Ramos (cell line): ENCODE measurements at regions not wholly inside any gene's neighbourhood (a gene's known extent, or its start where the extent isn't known, plus 50 kb on each side); places are given as distances from the start of the nearest gene placed in this dataset.

Experiments
- in situ Hi-C: fragments of 300-500 bp; cut with MboI; formaldehyde crosslinking; loops from one replicate; pipeline ENCODE4 v1.14.3; 2022; ENCODE audit warnings: low sequenced_read_pairs; ENCODE audit not compliant: unreplicated experiment

DNA sequence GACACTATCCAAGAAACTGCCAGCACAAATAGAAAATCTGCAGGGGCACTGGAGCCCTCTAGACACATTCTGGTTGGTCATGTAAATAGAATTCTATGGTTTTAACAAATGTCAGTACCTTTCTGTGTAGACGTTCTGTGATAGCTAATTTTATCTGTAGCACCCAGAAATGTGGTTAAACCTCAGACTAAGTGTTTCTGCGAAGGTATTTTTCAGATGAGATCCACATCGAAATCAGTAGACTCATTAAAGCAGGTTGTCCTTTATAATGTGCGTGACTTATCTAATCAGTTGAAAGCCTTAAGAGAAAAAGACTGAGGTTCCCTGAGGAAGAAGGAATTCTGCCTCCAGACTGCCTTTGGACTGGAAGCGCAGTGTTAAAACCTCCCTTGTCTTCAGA lies 922.9 kb downstream of the EFNB2 start:
- in situ Hi-C loops: no loop called here

DNA sequence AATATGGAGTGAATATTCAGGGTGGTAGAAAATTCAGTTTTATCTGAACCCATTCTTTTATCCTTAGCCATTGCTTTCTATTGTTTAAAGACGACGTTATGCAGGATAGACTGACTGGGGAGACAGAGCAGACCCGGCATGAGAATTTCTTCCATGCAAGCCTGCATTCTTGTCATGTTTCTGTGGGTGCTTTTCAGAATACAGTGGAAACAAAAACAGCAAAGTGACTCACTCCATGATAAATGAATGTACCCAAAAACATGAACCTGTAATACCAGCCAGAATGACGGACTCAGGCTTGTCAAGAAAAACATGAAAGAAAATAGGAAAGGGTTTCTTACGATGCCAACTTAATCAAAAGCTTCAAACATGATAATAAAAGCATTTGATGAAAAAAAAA lies 924.0 kb downstream of the EFNB2 start:
- in situ Hi-C loops: no loop called here

DNA sequence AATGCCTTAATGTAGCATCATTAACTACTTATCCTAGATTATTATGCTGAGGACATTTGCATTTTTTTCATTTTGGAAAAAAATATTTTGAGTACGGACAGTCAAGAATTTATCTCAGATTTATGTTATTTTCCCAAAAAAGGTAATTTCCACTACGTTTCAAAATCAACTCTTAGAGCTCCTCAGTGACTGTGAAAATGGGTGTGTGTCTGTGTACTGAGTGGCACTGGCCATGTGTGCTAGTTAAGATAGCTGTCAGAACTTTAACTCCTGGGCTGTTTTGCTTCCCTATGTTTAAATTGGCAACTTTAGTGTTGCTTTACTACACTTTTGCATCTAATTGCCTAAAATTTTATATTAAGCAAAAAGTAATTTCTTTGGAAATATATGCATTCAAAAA lies 927.4 kb downstream of the EFNB2 start:
- in situ Hi-C loops: no loop called here

DNA sequence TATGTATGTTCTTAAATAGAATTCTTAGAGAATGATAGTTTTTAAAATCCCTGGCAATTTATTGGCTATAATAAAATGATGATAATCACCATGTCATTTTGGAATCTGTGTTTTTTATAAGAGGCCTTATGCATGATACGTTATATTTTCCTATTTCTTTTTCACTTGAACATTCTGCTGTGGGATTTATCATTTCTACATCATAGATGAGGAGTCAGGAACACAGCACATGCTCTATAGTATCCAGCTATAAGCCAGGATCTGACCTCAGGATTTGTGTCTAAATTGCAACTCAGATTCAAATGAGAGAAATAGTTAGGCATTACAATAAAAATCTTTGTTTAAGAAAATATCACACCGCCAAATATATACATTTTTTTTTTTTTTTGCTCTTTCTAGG lies 928.0 kb downstream of the EFNB2 start:
- in situ Hi-C loops: no loop called here

DNA sequence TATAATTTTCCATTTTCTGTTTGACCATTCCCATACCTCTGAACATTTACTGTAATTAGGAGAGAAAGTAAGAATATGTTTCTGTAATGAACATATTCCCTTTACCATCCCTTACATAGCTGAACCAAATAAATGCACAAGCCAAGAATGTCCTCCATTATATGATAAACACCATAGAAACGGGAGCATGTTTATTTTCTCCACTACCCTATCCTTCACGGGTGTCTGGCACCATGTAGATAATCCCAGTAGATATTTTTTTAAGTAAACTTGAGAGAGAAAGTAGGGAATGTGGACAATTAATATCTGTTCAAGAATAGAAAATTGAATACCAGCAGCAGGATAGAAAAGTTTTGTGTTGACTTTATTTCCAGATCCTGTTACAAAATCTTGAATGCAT lies 928.4 kb downstream of the EFNB2 start:
- in situ Hi-C loops: no loop called here

DNA sequence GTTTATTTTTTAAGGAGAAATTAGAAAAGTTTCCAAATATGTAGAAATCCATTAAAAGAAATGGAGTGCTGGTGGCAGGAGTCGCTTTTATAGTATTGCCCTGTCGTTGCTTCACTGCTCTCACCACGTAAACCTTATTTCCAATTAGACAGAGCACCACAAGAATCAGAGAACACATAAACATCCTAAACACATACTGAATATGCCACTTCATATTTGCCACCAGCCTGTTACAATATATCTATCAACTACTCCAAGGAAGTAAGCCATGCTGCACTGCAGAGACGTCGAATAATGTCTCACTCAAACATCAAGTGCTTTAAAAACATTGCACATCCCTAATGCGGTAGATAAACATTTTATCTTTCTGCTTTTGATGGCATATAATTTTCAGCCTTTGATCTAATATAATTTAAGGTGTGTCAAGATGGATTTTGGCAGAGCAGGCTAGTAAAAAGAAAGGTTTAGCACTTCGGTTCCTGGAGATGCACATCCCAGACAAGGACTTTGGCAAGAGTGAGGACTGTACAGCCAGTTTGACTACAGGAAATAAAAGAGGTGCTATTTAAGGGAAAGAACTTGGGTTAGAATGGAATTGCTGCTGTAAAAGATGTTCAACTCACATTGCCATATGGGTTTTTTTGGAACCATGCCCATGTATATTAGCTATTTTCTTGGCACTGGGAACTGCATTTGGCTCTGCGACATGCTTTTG lies 932.3 kb downstream of the EFNB2 start:
- in situ Hi-C loops: no loop called here

DNA sequence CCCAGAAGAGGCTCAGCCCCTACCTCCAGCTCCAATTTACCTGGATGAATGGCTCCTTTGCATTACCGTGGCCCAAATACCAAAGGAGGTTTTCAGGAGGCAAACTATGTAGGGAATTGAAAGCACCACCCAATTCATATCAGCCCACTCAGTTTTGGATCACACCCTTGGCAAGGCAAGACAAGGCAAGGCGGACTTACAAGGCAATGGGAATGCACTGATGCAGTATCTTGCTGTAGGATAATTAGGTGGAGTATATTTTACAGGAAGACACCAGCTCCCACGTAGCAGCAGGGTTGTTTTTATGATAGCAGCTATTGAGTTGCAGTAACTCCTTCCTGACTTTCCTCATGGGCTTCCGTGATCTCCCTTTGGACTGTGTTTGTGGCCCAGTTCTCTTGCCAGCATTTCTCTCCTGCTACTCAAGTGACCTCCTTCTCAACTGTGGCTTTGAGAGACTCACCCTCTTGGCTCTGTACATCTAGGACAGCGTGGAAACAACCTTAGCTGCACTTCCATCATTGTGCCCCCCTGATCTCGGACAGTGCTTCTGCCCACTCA lies 935.9 kb downstream of the EFNB2 start:
- in situ Hi-C loops: no loop called here

DNA sequence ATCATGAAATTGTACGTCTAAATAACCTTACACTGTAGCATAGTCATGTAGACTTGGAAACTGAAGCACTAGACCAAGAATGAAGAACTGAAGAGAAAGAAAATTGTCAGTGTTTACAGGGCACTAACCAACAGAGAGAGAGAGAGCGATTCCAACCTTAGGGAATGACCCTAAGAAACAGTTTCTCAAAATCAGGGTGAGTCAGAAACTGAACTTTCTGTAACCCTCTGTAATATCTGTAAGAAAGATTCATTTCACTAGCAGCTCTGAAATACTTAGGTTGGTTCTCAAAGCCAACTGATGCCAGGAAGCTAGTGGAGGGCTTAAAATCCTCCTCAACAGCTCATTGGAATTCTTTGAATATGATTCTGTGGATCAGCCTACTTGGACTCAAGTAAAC lies 936.9 kb downstream of the EFNB2 start:
- in situ Hi-C loops: no loop called here

DNA sequence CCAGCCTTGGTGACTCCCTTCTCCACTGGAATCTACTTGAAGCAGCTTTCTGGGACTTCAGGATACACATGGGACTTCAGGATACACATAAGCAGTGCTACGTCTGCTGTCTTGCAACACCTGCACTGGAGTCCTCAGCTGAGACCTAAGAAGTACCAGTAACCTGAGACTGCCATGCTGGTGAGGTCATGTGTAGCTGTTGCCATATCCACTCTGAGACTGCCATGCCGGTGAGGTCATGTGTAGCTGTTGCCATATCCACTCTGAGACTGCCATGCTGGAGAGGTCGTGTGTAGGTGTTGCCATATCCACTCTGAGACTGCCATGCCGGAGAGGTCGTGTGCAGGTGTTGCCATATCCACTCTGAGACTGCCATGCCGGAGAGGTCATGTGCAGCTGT lies 937.9 kb downstream of the EFNB2 start:
- in situ Hi-C loops: no loop called here

DNA sequence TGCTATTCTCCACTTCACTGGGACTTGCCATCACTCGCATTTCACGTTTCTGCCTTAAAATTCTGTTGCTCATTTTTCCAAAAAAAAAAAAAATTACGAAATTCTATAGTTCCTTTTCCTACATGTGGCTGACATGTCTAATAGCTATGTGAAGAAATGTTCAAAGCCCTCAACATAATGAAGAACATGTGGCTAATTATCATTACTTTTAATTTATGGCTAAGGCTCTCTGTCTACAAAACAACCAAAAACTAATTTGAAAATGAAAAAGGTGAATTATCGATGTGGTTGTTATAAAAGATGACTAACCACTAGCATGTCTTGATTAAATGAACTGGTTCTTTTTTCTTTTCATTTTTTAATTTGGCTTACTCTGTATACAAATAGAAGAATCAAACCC lies 940.0 kb downstream of the EFNB2 start:
- in situ Hi-C loops: no loop called here

DNA sequence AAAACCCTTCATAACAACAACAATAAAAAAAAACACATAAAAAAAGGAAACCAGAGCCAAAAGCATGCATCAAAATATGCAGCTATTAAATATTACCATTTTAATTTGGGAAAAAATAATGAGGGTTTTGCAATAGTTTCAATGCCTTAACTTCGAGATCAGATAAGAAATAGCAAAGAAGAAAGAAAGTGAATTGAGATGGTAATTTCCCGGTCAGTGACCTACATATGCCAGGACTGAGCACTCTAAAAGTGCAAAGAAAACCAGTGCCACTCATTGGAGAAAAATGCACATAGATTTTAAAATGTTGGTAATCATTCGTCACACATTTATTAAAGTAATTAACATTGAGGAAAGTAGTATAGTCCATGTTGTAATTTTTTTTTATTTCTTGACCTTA lies 944.2 kb downstream of the EFNB2 start:
- in situ Hi-C loops: no loop called here

DNA sequence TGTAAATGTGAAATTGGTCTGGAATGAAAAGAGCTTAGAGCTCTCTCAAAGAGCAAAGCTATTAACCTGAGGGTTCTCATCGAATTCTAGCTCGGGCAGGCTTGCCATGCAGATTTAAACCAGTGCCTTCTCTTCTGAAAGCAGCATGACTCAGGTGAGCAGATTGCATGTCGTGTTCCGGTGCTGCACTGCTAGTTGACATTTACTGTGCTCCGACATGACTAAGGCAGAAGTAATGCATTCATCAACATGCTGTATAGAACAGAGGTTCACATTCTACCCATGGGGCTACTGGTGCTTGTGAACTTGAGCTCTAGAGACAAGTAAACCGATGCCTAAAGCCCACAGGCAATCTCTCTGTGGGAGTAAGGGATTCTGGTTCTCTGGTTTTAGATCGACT lies 947.7 kb downstream of the EFNB2 start:
- in situ Hi-C loops: no loop called here

DNA sequence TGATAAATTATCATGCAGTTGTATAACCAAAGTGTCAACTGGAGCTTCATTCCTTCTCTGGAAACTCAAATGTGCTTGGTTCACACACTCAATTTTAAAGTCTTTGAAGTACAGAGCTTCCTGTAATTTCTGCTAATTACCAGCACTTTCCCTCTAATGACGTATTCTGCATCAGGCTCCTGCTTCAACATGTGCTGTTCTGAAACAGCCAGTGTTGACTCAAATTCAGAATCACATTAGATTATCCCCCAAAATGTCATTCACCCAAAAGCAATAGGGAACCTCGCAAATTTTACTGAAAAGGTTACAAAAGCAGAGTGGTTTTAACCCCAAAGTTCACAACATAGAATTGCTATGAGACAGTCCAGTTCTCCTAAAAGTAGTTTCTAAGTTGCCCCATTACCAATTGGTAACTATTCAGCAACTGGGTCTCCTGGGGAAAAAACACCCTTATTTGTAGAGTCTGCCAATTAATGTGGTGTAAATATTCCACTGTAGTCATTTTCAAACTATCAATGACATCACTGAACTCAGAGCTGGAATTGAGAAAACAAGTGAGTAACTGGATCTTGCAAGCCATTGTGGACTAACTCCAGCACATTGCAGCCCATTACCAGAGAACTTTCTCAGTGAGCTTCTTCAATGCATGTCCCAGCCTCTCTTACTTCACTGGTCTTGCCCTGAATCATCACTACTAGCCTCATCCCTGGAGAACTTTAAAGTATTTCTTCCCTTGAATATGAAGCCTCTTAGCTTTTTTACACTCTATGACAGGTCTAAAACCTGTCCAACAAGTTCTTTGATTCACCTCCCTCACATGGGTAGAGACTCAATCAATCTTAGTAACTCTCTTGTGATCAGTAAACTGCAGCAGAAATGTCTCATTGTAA lies 955.4 kb downstream of the EFNB2 start:
- in situ Hi-C loops: no loop called here

DNA sequence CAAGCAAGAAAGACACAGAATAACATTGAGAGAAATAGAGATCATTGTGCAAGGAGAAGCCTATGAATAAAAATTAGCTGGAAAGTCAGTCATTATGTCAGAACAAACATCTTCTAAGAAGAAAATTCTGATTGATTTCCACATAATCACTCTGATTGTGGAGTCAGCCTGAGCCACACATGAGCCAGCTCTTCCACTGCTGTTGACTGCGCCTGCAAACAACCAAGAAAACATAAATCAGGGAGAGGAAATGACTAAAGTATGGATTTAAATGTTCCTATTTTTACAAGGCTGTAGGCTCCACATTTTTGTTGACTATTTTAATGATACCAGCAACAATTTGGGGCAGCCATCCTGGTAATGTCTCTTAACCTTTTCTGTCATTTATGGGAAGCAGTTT lies 962.3 kb downstream of the EFNB2 start:
- in situ Hi-C loops: no loop called here

DNA sequence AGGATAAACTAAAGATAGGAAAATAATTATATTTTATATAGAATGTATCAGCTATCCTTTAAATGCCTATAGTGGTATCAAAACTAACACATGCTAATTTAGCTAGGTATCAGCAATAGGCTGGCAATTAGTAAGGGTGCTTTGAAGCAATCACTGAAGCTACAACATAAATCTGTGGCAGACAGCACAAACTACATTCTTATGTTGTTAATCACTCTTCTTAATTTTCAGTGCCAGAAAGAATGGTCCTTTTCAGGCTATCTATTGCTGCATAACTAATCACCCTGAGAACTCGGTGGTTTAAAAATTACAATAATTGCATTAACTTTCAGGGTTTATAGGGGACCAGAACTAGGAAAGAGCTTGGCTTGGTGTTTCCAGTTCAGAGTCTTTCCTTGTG lies 963.1 kb downstream of the EFNB2 start:
- in situ Hi-C loops: no loop called here

DNA sequence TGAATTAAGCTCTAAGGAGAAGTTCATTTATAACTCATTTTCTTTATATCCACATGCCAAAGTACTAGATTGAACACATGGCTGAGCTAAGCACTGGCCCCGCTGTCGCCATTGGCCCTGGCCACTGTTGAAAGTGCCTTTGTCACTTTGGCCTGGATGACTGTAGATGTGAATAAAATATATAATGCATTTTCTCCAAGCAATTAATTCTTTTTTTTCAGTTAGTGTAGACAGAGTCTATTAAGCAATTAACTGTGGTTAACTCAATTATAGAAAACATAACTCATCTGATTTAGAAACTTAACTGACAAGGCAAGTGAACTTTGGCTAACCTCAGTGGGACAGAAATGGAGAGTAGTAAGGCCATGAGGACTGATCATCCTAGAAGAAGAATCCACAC lies 965.6 kb downstream of the EFNB2 start:
- in situ Hi-C loops: no loop called here

DNA sequence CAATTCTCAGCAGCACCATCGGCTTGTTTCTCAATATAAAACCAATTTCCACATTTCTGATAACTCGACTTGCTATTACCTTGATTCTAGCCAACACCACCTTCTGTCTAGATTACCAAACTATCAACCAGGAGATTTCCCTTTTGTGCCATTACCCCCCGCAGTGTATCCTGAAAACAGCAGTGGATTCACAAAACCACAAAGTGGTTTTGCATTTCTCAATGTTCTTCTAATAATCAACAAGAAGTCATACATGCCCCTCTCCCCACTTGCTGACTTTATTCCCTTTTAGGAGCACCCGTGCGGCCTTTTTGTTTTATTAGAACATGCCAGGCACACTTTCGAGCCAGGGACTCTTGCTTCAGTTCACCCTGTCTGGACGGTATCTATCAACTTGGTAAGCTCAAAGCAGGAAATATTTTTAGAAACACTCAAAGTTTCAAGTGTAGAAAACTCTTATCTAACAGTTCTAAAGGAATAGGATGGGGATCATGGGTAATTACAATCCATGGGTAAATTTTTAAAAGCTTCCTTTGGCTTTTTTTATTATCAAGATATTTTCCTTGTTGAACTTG lies 967.4 kb downstream of the EFNB2 start:
- in situ Hi-C loops: no loop called here

DNA sequence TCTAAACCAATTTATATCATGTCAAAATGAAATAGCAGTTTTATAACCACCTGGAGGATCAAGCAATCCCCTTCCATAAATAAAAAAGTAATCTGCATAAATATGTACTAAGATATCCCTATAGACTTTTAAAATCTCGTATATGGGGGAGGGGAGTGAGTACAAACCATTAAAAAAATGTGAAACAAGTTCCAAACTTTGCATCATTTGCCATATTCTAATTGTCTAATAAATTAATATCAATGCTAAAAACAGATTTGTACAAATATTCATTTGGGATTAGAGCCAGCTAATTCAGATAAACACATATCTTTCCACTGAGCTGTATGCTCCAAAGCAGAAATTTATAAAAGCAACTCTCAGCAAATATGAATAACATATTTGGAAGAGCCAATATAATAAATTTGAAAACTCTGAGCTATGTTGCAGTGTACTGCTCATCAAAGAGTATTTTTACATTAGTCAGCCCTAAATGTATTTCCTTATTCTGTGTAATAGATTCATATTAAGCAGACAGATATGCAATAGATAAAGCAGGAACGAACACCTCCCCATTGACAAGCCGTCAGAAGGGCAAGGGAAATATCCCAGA lies 970.2 kb downstream of the EFNB2 start:
- in situ Hi-C loops: no loop called here

DNA sequence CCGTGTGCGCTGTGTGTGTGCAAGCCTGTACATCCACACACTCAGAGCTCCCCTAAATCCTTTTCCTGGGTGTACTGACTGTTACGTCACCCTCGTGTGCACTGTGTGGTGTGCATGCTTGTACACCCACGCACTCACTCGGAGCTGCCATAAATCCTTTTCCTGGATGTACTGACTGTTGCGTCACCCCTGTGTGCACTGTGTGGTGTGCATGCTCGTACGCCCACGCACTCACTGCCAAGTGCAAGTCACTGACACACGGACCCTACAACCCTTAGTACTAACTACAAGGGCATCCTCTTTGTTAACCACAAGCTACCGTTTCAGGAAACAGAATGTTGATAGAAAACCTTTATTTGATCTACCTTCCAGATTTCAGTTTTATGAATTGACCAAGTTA lies 983.4 kb downstream of the EFNB2 start:
- in situ Hi-C loops: no loop called here

DNA sequence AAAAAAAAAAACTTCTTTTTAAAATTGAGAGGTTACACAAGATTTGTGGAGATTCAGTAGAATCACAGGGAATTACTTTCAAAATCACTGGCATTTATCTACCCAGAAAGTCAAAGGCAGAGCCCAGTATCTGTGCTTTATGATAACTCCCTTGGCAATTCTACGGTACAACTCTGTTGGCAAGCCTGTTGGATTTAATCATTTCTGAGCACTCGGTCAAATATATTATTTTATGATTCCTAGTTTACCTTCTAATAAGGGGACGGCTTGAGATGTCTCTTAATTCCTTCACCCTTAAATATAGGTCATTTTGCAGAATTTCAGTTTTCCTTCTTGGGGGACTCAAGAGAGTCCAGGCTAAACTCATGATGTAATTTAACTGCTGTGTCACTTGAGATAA lies 987.6 kb downstream of the EFNB2 start:
- in situ Hi-C loops: no loop called here

DNA sequence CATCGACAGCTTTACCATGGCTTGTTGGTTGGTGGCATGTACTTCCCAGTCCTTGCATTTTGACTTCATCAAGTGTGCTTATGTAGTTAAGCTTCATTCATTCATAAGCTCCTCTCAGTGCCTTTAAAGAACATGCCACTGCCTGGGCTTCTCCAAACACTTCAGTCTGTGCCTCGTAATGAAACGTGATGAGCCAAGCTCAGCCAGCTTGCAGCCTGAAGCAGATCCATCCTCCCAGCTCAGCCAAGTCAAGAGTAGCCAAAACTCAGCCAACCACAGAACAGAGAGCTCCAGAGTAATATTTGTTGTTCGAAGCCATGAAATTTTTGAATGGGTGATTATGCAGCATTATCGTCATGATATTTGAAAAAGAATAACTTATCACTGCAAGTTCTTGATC lies 989.7 kb downstream of the EFNB2 start:
- in situ Hi-C loops: no loop called here
